ENCODE measurements at regions not wholly inside any gene's neighbourhood (a gene's known extent, or its start where the extent isn't known, plus 50 kb on each side); places are given as distances from the start of the nearest gene placed in this dataset.
"Not testable (repeated sequence)": the region's sequence is repeated elsewhere in the genome, so short reads cannot be mapped to it uniquely, and the experiment has no call there.

- DNase-seq (ENCODE audit: low spot score), result peak; percentile 20
These were observed 253.1 kb upstream of the BTG1 start for GRCh38 chr12:92398565-92399309.

- no peak for DNase-seq (ENCODE audit: low spot score)
These were observed 251.1 kb upstream of the BTG1 start for GRCh38 chr12:92396647-92397252.

GRCh38 chr12:92395322-92395721, 249.7 kb upstream of the BTG1 start:
- DNase-seq (ENCODE audit: low spot score), result no peak

DNA sequence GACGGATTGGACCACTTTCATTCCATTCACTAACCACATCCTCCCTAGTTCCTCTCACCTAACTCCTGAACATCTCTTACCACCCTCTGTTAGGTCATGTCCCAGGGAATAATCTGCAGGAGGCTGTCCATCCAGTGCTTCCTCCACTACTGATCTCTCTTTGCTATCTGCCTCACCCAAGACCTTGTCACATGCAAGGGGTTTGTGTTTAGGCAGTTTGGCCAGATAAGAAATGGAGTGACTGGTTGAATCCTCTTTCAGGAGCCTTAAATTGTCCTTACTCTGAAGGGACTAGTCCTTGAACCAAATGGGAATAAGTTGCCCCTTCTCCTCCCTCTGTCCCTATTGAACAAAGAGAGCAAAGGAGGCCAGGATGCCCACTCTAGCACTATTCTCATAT, 249.2 kb upstream of the BTG1 start:
- no peak for DNase-seq (ENCODE audit: low spot score)

DNA sequence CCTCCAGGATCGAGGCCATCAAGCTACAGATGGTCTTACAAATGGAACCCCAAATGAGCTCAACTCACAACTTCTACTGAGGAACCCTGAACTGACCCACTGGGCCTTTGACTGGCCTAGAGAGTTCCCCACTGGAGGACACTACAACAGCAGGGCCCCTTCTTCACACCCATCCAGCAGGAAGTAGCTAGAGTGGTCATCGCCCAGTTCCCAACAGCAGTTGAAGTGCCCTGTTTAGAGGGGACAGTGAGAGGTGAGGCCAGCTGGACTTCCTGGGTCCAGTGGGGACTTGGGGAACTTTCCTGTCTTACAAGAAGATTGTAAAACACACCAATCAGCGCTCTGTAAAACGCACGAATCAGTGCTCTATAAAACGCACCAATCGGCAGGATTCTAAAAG, 247.9 kb upstream of the BTG1 start:
- DNase-seq (ENCODE audit: low spot score), result no peak

DNA sequence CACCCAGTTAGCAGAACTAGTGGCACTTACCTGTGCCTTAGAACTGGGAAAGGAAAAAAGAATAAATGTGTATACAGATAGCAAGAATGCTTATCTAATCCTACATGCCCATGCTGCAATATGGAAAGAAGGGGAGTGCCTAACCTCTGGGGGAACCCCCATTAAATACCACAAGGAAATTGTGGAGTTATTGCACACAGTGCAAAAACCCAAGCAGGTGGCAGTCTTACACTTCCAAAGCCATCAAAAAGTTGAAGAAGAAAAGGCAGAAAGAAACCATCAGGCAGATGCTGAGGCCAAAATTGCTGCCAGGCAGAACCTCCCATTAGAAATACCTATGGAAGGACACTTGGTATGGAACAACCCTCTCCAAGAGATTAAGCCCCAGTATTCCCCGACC, 246.1 kb upstream of the BTG1 start:
- not testable (repeated sequence) for DNase-seq (ENCODE audit: low spot score)

- no peak for DNase-seq (ENCODE audit: low spot score)
These were observed 243.8 kb upstream of the BTG1 start for GRCh38 chr12:92389466-92389865.

GRCh38 chr12:92385296-92385695, 239.7 kb upstream of the BTG1 start:
- DNase-seq (ENCODE audit: low spot score), result no peak

GRCh38 chr12:92384571-92384970, 238.9 kb upstream of the BTG1 start:
- DNase-seq (ENCODE audit: low spot score), result no peak

GRCh38 chr12:92382383-92382878, 236.8 kb upstream of the BTG1 start:
- DNase-seq (ENCODE audit: low spot score), result no peak

DNA sequence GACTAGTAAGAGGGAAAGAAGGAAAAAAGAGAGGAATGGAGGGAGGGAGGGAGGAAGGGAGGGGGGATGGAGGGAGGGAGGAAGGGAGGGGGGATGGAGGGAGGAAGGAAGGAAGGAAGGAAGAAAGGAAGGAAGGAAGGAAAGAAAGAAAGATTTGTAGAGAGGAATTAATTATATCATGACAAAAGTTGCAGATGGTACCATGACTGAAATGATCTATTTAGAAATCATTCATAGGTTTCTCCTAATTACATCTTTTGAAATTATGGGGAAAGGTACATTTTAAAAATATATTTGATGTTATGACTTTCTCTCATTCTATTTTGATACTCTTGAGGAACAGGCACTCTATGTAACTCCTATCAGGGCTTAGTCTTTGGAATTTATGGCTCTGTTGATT, 236.2 kb upstream of the BTG1 start:
- no peak for DNase-seq (ENCODE audit: low spot score)

DNA sequence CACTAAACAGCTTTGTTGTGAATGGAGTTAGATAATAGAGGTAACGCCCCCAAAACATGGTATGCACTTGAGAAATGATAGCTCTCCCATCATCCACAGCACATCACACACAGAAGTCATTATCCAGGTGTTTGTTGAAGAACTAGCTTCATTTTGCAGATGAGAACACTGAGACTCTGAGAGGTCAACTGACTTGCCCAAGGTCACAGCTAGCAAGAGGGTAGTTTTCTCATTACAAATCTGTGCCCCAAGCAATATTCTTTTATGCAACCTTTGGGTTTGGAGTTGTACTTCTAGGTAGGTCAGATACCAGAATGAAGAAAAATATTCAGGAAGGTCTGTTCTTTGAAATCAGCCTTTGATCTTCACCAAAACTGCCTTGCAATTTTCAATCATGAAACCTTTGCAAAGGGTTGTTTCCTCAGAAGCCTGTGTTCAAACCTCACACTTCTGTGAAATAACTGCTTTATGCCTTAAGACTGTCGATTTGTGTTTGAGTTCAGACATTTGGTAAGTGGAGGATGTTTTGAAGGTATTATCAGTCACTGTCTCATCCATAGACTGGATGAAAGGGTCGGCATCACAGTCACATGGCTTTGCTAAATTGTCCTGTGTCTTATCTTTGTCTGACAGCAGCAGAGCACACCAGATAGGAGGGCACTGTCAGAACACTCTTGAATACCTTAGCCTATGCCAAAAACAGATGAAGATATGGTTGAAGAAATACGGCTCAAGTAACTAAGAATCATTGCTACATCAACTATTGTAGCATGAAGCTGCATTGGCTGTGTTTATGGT, 233.2 kb upstream of the BTG1 start:
- DNase-seq (ENCODE audit: low spot score), result no peak

DNA sequence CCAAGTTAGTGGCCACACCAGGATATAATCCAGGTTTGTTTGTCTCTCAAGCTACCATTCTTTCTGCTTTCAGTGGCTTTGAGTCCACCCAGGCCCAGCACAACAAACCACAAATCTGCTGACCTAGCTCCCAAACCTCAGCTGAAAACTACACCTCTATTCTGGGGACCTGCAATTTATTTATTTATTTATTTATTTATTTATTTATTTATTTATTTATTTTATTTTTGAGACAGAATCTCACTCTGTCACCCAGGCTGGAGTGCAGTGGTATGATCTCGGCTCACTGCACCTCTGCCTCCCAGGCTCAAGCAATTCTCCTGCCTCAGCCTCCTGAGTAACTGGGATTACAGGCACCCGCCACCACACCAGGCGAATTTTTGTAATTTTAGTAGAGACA, 229.9 kb upstream of the BTG1 start:
- not testable (repeated sequence) for DNase-seq (ENCODE audit: low spot score)

DNA sequence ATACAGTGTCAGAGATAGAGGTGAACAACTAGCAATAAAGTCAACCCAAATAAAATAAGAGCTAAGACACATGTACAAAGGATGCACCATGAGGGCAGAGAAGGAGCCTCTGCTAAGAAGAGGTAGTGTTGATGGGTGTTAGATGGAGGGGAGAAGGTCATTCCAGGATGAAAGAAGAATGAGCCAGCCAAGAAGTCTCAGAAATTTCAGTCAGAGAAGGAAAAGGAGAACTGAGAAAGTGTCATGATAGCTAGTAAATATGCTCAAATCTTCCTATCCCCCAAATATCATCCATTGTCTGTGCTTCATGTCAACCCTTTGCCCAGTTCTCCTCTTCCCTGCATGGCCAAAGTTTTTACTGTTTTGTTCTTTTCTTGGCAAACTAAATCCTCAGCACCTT, 225.2 kb upstream of the BTG1 start:
- no peak for DNase-seq (ENCODE audit: low spot score)

GRCh38 chr12:92369636-92370035, 224.0 kb upstream of the BTG1 start:
- DNase-seq (ENCODE audit: low spot score), result no peak

DNA sequence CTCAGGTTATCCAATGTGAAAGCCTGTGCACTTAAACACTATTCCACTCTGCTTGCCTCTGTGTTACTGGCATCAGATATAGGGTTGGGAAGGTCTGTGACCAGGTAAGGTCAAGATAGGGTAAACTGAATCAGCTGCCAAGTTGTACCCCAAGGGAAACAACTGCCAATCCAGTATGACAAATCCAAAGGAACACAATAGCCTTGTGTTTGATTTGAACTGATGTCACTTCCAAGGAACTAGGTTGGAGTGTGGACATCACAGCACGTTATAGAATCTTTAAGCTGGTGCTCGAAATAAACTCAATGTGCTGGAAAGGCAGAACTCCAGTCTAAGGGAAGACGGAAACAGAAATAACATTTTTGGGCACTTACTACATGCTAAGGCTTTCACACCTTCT, 223.4 kb upstream of the BTG1 start:
- no peak for DNase-seq (ENCODE audit: low spot score)

GRCh38 chr12:92365836-92366235, 220.2 kb upstream of the BTG1 start:
- no peak for DNase-seq (ENCODE audit: low spot score)

DNA sequence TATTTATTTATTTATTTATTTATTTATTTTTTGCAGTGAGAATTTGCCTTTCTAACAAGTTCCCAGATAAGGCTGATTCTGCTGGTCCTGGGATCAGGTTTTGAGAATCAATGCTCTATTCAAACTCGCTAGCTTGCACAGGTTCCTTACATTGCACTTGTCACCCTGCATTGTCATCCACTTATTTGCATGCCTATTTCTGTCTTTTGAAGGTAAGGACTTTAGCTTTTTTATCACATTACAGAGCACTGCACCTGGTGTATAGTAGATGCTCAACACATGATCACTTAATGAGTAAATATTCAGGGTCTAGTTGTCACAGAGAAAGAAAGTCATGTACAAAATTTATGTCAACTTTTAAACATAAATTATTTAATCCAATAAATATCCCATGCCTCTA, 219.7 kb upstream of the BTG1 start:
- no peak for DNase-seq (ENCODE audit: low spot score)

DNA sequence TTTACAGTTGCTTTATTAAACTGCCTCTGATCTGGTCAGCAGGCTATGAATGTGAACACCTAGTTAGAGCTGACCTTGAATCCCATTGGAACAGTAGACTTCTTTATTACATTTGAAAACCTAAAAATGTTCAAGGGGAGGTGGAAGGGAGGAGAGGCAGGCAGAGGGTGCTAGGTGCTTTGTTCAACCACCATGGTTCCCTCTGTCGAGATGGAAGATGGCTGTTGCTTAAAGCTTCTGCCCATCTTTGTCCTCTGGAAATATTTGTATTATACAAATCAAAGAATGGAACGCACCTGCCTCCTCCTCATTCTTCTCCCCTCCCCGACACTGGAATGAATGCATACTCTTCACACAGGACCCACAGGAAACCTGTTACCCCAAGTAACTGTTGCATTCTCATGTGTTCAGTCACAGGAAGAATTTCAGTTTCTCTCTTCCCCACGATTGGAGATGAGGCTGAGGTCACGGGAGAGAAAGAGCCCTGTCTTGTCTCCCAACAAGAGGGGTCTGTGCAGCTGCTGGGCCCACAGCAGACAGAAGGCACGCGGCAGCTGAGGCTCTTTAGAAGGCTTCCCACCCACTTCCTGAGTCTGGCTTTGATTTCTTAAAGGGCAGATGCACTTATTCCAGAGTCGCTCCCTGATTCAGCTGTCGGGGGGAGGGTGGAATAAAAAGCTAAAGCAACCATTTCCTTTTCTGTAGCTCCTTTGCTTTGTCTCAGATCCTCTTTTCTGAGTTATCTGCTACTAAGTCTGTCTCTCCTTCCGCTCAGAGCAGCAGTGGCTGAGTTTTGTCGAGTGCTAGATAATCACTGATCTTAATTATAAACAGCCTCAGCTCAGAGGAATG, 217.9 kb upstream of the BTG1 start:
- no peak for DNase-seq (ENCODE audit: low spot score)

DNA sequence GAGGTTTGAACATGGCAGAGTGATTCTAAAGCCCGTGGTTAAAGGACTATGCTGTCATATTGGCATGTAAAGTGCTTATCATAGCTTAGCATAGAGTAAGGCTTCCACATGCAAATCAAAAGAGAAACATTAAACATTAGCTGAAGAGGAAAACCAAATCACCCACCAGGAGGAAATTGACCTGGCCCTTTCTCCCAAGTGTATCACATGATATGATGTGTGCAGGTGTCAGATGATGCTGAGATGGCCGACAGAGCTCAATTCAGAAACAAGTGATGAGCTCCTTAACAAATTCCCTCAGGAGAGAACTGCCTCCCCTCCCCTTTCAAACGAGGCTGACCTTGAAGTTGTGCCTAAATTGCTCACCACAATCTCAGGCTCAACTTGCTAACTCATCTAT, 217.1 kb upstream of the BTG1 start:
- no peak for DNase-seq (ENCODE audit: low spot score)

- DNase-seq (ENCODE audit: low spot score), result no peak
These were observed 216.5 kb upstream of the BTG1 start for GRCh38 chr12:92362126-92362525.

GRCh38 chr12:92360543-92360942, 214.9 kb upstream of the BTG1 start:
- no peak for DNase-seq (ENCODE audit: low spot score)

Measured in iPS-NIHi11 (cell line).